ENCODE measurements at regions not wholly inside any gene's neighbourhood (a gene's known extent, or its start where the extent isn't known, plus 50 kb on each side); places are given as distances from the start of the nearest gene placed in this dataset.

DNA sequence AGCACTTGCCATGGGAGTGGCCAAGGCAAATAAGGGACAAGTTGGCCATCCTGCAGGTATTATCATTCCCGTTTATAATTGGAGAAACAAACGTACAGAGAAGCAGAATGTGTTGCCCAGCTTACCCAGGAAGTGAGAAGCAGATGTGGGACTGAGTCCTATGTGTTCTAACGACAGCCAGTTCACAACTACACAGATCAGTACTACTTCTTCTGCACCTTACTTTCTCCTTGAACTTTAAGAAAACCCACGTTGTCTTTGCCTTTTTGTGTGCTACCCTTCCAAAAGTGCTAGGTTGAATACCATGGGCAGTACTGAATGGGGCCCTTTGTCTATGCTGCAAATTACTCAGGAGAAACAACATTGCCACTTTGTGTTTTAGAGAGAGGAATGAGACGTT lies 62.8 kb upstream of the BLID start:
- FAIRE-seq (no peak), DNase-seq (ENCODE audit: low spot score) (no peak)

DNA sequence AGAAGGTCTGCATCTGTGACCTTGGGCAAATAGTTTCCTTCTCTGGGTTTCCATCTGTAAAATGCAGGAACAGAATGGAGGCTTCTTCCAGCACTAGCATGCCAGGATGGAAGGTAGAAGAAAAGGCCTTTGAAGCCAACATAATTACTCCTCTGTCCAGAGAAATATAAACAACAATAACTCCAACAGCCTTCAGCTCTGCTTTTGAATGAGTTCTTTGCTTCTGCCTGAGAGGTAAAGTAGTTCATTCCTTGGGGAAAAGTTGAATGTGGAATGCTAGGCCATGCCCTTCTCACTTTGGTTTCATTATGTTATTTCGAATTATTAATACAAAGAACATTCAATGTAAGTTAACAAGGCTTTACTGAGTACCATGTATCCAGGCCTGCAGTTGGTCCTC lies 61.2 kb upstream of the BLID start:
- no peak for DNase-seq (ENCODE audit: low spot score)
- no peak for FAIRE-seq

DNA sequence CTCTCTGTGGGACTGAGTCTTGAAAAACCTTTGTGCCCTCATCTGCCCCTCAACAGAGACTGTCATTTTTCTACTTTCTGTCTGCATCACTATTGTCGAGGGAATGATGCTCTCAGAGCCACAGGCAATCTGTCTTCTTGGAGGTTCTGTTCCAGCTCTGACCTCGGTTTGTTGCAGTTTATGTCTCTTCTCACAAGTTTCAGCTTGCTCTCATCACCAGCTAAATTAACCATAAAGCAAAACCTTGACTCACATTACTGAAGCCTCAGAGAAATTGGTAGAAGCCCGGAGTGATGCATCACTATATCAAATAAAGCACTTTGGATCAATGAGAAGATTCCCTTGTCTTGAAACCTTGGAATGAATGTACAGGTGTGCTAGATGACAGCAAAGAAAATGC lies 60.6 kb upstream of the BLID start:
- no peak for FAIRE-seq
- DNase-seq (ENCODE audit: low spot score), result no peak

DNA sequence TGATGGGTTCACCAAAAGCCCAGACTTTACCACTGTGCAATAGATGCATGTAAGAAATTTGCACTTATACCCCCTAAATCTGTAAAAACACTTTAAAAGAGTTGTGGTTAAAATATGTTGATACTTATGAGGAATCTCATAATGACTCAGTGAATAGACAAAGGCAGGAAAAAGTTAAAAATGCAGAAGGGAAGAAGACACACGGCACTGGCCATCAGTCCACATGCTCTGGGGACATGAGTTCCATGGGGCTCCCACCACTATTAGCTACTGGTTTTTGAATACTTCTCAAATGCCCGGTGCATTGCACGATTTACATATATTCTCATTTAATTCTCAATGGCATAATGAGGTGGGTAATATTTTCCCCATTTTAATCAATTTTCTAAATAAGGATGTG lies 59.3 kb upstream of the BLID start:
- no peak for DNase-seq (ENCODE audit: low spot score)
- FAIRE-seq, result no peak

DNA sequence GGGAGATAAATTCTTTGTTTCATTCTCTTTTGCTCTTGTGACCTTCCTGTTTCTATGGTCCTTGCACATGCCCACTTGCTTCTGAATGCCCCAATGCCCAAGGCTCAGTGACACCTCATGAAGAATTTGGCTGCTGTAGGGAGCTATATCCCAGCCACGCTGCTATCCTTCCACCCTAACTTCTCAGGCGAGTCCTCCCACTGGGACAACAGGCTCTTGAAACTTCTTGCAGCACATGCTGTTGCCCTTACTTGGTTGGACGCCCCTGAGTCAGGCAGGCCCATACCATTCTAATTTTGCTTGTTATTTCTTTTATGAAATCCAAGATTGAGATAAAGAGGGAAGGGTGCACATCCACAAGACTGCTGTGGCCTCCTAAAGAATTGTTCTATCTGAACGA lies 57.6 kb upstream of the BLID start:
- FAIRE-seq, result no peak
- no peak for DNase-seq (ENCODE audit: low spot score)

DNA sequence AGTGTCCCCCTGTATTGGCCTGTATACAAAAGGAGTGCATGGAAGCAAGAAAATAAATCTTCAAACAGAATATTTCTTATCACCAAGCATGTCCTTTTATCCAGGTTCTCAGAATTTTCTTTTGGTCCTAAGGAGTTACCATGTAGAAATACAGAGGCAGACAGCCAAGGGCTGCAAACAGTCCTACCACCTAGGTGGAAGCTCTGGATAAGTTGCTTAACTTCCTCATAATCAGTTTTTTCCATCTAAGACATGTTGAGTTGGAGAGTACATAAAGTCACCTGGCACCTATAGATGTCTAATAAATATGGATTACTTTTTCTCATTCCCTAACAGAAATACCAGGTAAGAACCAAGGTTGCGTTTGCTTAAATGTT lies 57.0 kb upstream of the BLID start:
- no peak for DNase-seq (ENCODE audit: low spot score)
- no peak for FAIRE-seq

DNA sequence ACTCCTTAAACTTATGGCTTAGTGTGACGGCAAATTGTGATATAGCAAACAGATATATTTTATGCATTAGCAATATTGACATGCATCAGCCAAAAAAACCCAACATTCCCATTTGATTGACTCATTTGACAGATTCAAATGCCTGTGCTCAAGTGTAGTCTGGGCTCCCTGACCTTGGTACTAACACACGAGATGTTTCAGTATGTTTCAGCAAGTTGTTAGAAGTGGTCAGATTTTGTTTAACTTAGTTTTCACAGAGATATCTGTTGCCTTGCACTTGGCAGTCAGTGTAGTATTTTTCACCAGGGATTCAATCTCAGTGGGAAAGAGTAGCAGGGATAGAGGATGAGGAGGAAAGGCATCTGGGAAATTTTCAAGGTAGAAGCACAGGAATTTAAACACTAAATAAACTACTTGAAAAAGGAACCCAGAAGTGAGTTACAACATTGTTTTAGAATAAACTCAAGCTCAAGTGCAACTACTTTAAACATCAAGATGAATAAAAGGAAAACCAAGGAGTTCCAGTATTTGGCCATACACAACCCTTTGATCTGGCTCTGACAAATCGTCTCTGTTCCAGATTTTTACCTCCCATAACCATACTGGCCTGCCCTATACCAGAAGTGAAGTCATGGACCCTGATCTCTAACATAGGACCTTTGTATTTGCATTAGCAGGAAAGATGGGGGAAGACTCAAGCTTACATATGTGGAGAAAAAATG lies 56.5 kb upstream of the BLID start:
- no peak for FAIRE-seq
- no peak for DNase-seq (ENCODE audit: low spot score)

DNA sequence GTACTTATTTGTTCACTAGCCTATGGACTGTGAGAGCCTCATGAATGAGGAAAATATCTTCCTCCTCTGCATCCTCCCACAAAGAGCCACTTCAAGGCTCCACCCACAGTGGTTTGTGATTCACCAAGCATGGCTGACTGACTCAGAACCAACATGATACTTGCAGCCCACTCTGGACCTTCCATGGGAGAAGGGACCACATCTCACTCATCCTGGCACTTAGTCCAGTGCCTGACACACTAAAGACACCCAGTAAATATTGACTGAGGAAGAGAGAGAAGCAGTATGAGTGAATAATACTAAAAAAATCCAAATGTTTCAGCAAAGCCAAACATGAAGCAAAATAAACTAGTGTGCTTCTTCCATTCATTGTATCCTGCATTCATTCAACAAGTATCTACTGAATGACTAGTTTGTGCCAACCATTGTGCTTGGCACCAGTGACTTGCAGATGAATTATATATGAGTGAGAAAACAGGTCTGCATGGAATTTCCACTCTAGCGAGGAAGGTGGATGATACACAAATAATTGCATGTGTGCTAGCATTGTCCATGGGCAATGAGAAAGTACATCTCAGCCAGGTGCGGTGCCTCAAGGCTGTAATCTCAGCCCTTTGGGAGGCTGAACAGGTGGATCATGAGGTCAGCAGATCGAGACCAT lies 54.9 kb upstream of the BLID start:
- FAIRE-seq (no peak), DNase-seq (ENCODE audit: low spot score) (peak; percentile 15)

DNA sequence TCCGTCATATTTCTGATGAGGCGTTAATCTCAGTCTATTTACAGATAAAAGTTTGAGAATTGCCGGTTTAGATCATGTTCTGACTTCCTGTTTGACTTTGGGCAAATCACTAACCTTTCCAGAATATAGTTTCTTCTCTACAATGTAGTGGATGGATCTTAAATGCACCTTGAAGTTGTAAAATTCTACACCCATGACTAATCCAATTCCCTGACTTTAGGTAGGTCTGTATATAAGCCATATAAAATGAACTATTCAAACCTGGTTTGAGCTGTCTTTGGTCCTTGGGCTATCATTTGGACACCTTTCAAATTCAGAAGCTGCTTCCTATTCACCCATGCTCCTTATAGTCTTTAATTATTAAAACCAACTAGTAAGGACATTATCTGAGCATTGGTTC lies 52.2 kb upstream of the BLID start:
- DNase-seq (ENCODE audit: low spot score) (no peak), FAIRE-seq (no peak)

DNA sequence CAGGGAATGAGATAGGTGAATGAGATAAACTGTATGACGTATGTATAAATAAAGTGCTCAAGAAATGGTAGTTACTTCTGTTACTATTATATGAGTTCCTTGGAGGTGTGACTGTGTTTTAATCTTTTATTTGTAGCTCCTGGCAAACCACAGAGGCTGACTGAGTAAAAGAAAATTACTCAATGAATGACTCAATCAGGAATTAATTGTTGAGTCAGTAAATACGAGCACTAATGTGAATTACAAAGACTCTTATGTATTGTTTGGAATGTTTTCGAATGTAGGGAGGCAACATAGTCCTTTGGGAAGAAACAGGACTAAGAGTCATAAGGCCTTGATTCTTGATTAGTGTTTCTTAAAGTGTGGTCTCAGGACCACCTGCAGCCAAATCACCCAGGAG lies 51.1 kb upstream of the BLID start:
- no peak for FAIRE-seq
- no peak for DNase-seq (ENCODE audit: low spot score)

DNA sequence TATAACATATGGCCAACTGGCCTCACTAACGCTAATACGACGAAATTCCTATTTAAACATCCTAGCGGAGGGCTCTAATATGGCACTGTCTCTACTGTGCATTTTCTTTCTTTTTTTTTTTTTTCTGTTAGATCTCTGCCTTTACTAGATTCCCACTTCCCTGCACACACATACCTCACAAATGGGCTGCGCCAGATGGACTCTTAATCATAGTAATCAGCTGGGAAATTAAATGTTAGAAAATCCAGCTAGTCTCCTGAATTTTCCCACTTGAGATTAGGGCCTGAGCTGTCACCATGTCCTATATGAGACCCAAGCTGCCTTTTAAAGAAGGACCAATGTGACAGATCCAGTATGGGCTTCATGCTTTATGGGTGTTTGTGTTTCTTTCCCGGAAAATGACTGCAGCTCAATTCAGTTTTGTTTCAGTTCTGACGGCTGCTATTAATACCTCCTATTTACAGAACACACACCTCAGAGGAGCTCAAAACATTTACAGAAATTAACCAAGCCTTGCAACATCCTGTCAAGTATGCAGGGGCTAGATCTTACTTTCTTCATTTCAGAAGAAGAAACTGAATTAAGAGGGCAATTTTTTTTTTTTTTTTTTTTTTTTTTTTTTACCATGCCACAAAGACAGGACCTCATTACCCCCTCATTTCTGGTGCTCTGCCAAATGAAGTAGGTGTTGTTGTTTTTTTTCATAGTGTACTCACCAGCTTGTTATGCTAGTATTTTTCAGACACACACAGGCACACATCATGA lies 49.8 kb upstream of the BLID start:
- DNase-seq (ENCODE audit: low spot score) (no peak), FAIRE-seq (no peak)

Measured in urothelium cell line (cell line).